ENCODE measurements at regions not wholly inside any gene's neighbourhood (a gene's known extent, or its start where the extent isn't known, plus 50 kb on each side); places are given as distances from the start of the nearest gene placed in this dataset.

- TF ChIP-seq CTCF (IDR thresholded peaks at IDR 0.05; ENCODE audit: unreplicated experiment in 3 of 3) = no peak
- Mint-ChIP-seq H3K36me3 (ENCODE audit: low read depth) (no peaks in the 10 kb centered on the region), H3K27ac (no peak overlapping the region), H3K4me3 (no peak overlapping the region), H3K27me3 (ENCODE audit: low read depth) (no peaks in the 10 kb centered on the region), H3K9me3 (no peaks in the 10 kb centered on the region), H3K4me1 (peaks cover 5% of the 10 kb centered on the region)
Observed at GRCh38 chr3:103787164-103787871, 1352.5 kb downstream of the ZPLD1 start.

- Mint-ChIP-seq H3K4me3 (no peak overlapping the region), H3K27me3 (ENCODE audit: low read depth) (no peaks in the 10 kb centered on the region), H3K36me3 (ENCODE audit: low read depth) (no peaks in the 10 kb centered on the region), H3K9me3 (no peaks in the 10 kb centered on the region), H3K4me1 (peaks cover 5% of the 10 kb centered on the region), H3K27ac (no peak overlapping the region)
- no peak for TF ChIP-seq CTCF (IDR thresholded peaks at IDR 0.05; ENCODE audit: unreplicated experiment in 3 of 3)
Observed at GRCh38 chr3:103787879-103788278, 1353.1 kb downstream of the ZPLD1 start.

- TF ChIP-seq CTCF (IDR thresholded peaks at IDR 0.05; ENCODE audit: unreplicated experiment in 3 of 3) = no peak
- no peak overlapping the region for H3K4me3 Mint-ChIP-seq
- no peaks in the 10 kb centered on the region for H3K27me3 Mint-ChIP-seq (ENCODE audit: low read depth)
- H3K36me3 Mint-ChIP-seq (ENCODE audit: low read depth) = no peaks in the 10 kb centered on the region
- H3K4me1 Mint-ChIP-seq = peaks cover 7% of the 10 kb centered on the region
- H3K9me3 Mint-ChIP-seq = no peaks in the 10 kb centered on the region
- H3K27ac Mint-ChIP-seq = no peak overlapping the region
Observed at GRCh38 chr3:103791786-103792515, 1357.1 kb downstream of the ZPLD1 start.

- TF ChIP-seq CTCF (IDR thresholded peaks at IDR 0.05; ENCODE audit: unreplicated experiment in 3 of 3) = peak in 1 of 3 experiments; percentile 38
- H3K4me1 Mint-ChIP-seq = peaks cover 7% of the 10 kb centered on the region
- H3K27ac Mint-ChIP-seq = peak overlapping the region; percentile 21 to 79 (median 48)
- no peaks in the 10 kb centered on the region for H3K9me3 Mint-ChIP-seq
- H3K4me3 Mint-ChIP-seq = no peak overlapping the region
- H3K36me3 Mint-ChIP-seq (ENCODE audit: low read depth) = no peaks in the 10 kb centered on the region
- no peaks in the 10 kb centered on the region for H3K27me3 Mint-ChIP-seq (ENCODE audit: low read depth)
Observed at GRCh38 chr3:103794656-103795055, 1359.8 kb downstream of the ZPLD1 start.

GRCh38 chr3:103796068-103796467 is 1361.3 kb downstream of the ZPLD1 start:
- peak overlapping the region in 2 of 3 experiments; percentile 39 to 91 for H3K27ac Mint-ChIP-seq
- H3K4me3 Mint-ChIP-seq = no peak overlapping the region
- TF ChIP-seq CTCF (IDR thresholded peaks at IDR 0.05; ENCODE audit: unreplicated experiment in 3 of 3) = no peak
- H3K27me3 Mint-ChIP-seq (ENCODE audit: low read depth) = no peaks in the 10 kb centered on the region
- H3K36me3 Mint-ChIP-seq (ENCODE audit: low read depth) = no peaks in the 10 kb centered on the region
- peaks cover 7% of the 10 kb centered on the region for H3K4me1 Mint-ChIP-seq
- H3K9me3 Mint-ChIP-seq = no peaks in the 10 kb centered on the region
